ENCODE measurements at regions not wholly inside any gene's neighbourhood (a gene's known extent, or its start where the extent isn't known, plus 50 kb on each side); places are given as distances from the start of the nearest gene placed in this dataset.

- TF ChIP-seq JUND (IDR thresholded peaks at IDR 0.05; ENCODE audit: low read depth) = no peak
- in situ Hi-C loops (cut with HindIII; ENCODE audit: low pct_unique_long_range_greater_than_20kb, low sequenced_read_pairs) = no loop called here
- no peak for DNase-seq (ENCODE audit: low read depth in 1 of 2, low spot score in 1 of 2)
Measured at GRCh38 chr12:94766397-94766796, 116.0 kb upstream of the TMCC3 start.

GRCh38 chr12:94763462-94763861 is 113.1 kb upstream of the TMCC3 start:
- TF ChIP-seq JUND (IDR thresholded peaks at IDR 0.05; ENCODE audit: low read depth) = no peak
- DNase-seq (ENCODE audit: low read depth in 1 of 2, low spot score in 1 of 2) = no peak
- in situ Hi-C loops (cut with HindIII; ENCODE audit: low pct_unique_long_range_greater_than_20kb, low sequenced_read_pairs) = no loop called here

GRCh38 chr12:94762943-94763342 is 112.6 kb upstream of the TMCC3 start:
- no peak for DNase-seq (ENCODE audit: low read depth in 1 of 2, low spot score in 1 of 2)
- in situ Hi-C loops (cut with HindIII; ENCODE audit: low pct_unique_long_range_greater_than_20kb, low sequenced_read_pairs) = no loop called here
- no peak for TF ChIP-seq JUND (IDR thresholded peaks at IDR 0.05; ENCODE audit: low read depth)

GRCh38 chr12:94762259-94762942 is 112.0 kb upstream of the TMCC3 start:
- in situ Hi-C loops (cut with HindIII; ENCODE audit: low pct_unique_long_range_greater_than_20kb, low sequenced_read_pairs) = no loop called here
- no peak for DNase-seq (ENCODE audit: low read depth in 1 of 2, low spot score in 1 of 2)
- TF ChIP-seq JUND (IDR thresholded peaks at IDR 0.05; ENCODE audit: low read depth) = no peak

- DNase-seq (ENCODE audit: low read depth in 1 of 2, low spot score in 1 of 2) = no peak
Measured at GRCh38 chr12:94761559-94761958, 111.2 kb upstream of the TMCC3 start.

GRCh38 chr12:94760786-94761185 is 110.4 kb upstream of the TMCC3 start:
- in situ Hi-C loops (cut with HindIII; ENCODE audit: low pct_unique_long_range_greater_than_20kb, low sequenced_read_pairs) = no loop called here

More at GRCh38 chr12:94761559-94761958, 111.2 kb upstream of the TMCC3 start:
- TF ChIP-seq JUND (IDR thresholded peaks at IDR 0.05; ENCODE audit: low read depth) = no peak
- in situ Hi-C loops (cut with HindIII; ENCODE audit: low pct_unique_long_range_greater_than_20kb, low sequenced_read_pairs) = no loop called here

GRCh38 chr12:94756789-94757188 is 106.4 kb upstream of the TMCC3 start:
- no peak for TF ChIP-seq JUND (IDR thresholded peaks at IDR 0.05; ENCODE audit: low read depth)
- in situ Hi-C loops (cut with HindIII; ENCODE audit: low pct_unique_long_range_greater_than_20kb, low sequenced_read_pairs) = no loop called here
- peak; percentile 13 to 14 for DNase-seq (ENCODE audit: low read depth in 1 of 2, low spot score in 1 of 2)

More at GRCh38 chr12:94760786-94761185, 110.4 kb upstream of the TMCC3 start:
- no peak for DNase-seq (ENCODE audit: low read depth in 1 of 2, low spot score in 1 of 2)
- no peak for TF ChIP-seq JUND (IDR thresholded peaks at IDR 0.05; ENCODE audit: low read depth)

GRCh38 chr12:94755598-94755997 is 105.2 kb upstream of the TMCC3 start:
- no peak for TF ChIP-seq JUND (IDR thresholded peaks at IDR 0.05; ENCODE audit: low read depth)
- in situ Hi-C loops (cut with HindIII; ENCODE audit: low pct_unique_long_range_greater_than_20kb, low sequenced_read_pairs) = no loop called here
- no peak for DNase-seq (ENCODE audit: low read depth in 1 of 2, low spot score in 1 of 2)

GRCh38 chr12:94754653-94755052 is 104.3 kb upstream of the TMCC3 start:
- in situ Hi-C loops (cut with HindIII; ENCODE audit: low pct_unique_long_range_greater_than_20kb, low sequenced_read_pairs) = no loop called here

GRCh38 chr12:94753036-94753679 is 102.8 kb upstream of the TMCC3 start:
- DNase-seq (ENCODE audit: low read depth in 1 of 2, low spot score in 1 of 2) = peak in 1 of 2 experiments; percentile 19
- no peak for TF ChIP-seq JUND (IDR thresholded peaks at IDR 0.05; ENCODE audit: low read depth)
- in situ Hi-C loops (cut with HindIII; ENCODE audit: low pct_unique_long_range_greater_than_20kb, low sequenced_read_pairs) = no loop called here

More at GRCh38 chr12:94754653-94755052, 104.3 kb upstream of the TMCC3 start:
- peak in 1 of 2 experiments; percentile 21 for DNase-seq (ENCODE audit: low read depth in 1 of 2, low spot score in 1 of 2)
- no peak for TF ChIP-seq JUND (IDR thresholded peaks at IDR 0.05; ENCODE audit: low read depth)

- TF ChIP-seq JUND (IDR thresholded peaks at IDR 0.05; ENCODE audit: low read depth) = no peak
- DNase-seq (ENCODE audit: low read depth in 1 of 2, low spot score in 1 of 2) = no peak
- in situ Hi-C loops (cut with HindIII; ENCODE audit: low pct_unique_long_range_greater_than_20kb, low sequenced_read_pairs) = no loop called here
Measured at GRCh38 chr12:94750864-94751263, 100.5 kb upstream of the TMCC3 start.

- in situ Hi-C loops (cut with HindIII; ENCODE audit: low pct_unique_long_range_greater_than_20kb, low sequenced_read_pairs) = no loop called here
- DNase-seq (ENCODE audit: low read depth in 1 of 2, low spot score in 1 of 2) = no peak
- no peak for TF ChIP-seq JUND (IDR thresholded peaks at IDR 0.05; ENCODE audit: low read depth)
Measured at GRCh38 chr12:94749890-94750289, 99.5 kb upstream of the TMCC3 start.

- in situ Hi-C loops (cut with HindIII; ENCODE audit: low pct_unique_long_range_greater_than_20kb, low sequenced_read_pairs) = no loop called here
- TF ChIP-seq JUND (IDR thresholded peaks at IDR 0.05; ENCODE audit: low read depth) = no peak
- DNase-seq (ENCODE audit: low read depth in 1 of 2, low spot score in 1 of 2) = no peak
Measured at GRCh38 chr12:94749455-94749854, 99.1 kb upstream of the TMCC3 start.

Measured in T47D (cell line).